GM12872 (cell line): ENCODE measurements at regions not wholly inside any gene's neighbourhood (a gene's known extent, or its start where the extent isn't known, plus 50 kb on each side); places are given as distances from the start of the nearest gene placed in this dataset.

Source experiments
- CTCF ChIP-seq: IDR thresholded peaks from 3 replicates; pipeline ENCODE4 v1.5.1; 2011; ENCODE audit warnings: low read depth, mild to moderate bottlenecking, low read length, moderate library complexity; ENCODE audit not compliant: insufficient read depth

- TF ChIP-seq CTCF: no peak
Measured at GRCh38 chr10:20726381-20726780, 170.7 kb downstream of the NEBL start.

- TF ChIP-seq CTCF: no peak
Measured at GRCh38 chr10:20714979-20715378, 182.1 kb downstream of the NEBL start.

GRCh38 chr10:20714518-20714917, 182.6 kb downstream of the NEBL start:
- no peak for TF ChIP-seq CTCF

GRCh38 chr10:20713420-20713819, 183.7 kb downstream of the NEBL start:
- TF ChIP-seq CTCF: no peak

GRCh38 chr10:20712774-20713173, 184.3 kb downstream of the NEBL start:
- no peak for TF ChIP-seq CTCF

- no peak for TF ChIP-seq CTCF
Measured at GRCh38 chr10:20709708-20710107, 187.4 kb downstream of the NEBL start.

GRCh38 chr10:20708305-20708704, 188.8 kb downstream of the NEBL start:
- TF ChIP-seq CTCF: no peak

GRCh38 chr10:20707251-20707650, 189.9 kb downstream of the NEBL start:
- no peak for TF ChIP-seq CTCF
